ENCODE measurements at regions not wholly inside any gene's neighbourhood (a gene's known extent, or its start where the extent isn't known, plus 50 kb on each side); places are given as distances from the start of the nearest gene placed in this dataset.

DNA sequence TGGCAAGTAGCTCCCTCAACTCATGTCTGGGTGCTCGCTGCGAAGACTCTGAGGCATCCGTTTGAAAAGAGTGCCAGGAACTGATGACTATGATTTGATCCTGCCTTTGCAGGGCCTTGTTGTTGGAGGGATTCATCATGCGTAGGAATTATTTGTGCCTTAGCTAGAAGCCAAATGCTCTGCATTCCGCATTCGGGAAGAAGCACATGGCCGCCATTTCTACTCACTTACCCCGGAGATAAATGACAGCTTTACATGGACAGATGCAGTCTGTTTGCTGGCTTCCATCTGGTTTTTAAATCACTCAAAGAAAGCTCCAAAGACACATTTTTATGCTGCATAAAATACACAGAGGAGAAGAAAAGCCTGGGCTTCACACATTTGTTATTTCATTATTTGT is 363.3 kb upstream of the CDH4 start:
- no peak for FAIRE-seq

DNA sequence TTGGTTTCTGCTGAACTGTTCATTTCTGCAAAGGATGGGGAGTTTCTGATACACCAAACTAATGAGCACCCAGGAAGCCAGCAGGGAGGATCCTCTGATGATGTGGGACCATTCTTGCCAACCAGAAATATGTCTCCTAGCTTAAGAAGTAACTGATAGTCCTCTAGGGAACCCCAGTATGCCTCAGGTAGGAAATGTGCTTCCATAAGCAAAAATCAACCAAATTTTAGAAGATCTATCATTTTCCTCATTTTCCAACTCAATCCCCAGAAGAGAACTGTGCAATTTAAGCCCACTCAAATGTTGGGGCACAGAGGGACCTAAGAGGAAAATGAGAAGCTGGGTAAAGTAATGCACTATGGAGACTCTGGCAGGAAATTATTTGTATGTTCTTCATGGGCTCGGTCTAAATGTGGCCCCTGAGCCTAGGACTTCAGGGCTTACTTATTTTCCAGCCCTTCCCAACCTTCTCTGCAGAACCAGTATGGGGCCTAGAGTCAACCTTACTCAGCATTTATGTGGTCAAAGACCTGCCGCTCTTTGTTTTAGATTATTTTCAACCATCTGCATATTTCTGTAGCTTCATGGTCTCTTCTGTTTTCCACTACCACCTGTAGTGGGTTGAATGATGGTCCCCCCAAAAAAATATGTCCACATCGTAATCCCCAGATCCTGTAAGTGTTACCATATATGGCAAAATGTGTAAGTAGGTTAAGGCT is 359.8 kb upstream of the CDH4 start:
- FAIRE-seq = no peak

DNA sequence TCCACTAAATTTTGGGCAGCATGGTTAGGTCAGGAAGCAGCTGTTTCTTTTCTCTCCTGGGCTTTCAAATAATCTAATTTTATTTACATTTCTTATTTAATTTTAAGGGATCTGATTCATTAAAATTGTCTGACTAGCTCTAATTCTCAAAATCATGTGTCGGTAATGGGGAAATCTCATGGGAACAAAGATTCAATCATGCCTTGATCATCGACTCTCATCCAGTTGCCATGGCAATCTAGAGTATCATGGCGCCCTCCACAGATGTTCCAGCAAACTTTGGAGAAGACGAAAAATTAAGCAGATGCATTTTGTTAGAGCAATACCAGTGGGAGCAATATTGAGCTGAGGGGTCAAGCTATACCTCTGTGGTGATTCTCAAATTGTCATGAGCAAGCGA is 358.0 kb upstream of the CDH4 start:
- FAIRE-seq = no peak

DNA sequence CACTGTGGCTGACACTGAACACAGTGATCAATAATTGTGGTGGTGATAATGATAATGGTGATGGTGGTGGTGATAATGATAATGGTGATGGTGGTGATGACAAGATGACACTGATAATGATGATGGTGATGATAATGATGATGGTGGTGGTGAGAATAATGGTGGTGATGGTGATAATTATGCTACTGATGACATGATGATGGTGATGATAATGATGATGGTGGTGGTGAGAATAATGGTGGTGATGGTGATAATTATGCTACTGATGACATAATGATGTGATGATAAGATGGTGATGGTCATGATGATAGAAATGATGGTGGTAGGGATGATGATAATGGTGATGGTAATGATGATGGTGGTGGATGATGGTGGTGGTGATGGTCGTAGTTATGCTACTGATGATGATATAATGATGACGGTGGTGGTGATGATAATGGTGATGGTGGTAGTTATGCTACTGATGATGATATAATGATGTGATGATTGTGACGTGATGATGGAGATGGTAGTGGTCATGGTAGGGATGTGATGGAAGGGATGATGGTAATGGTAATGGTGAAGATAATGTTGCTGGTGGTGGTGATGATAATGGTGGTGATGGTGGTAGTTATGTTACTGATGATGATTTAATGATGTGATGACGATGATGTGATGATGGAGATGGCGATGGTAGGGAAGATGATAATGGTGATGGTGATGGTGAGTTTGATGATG is 356.5 kb upstream of the CDH4 start:
- FAIRE-seq = no peak

DNA sequence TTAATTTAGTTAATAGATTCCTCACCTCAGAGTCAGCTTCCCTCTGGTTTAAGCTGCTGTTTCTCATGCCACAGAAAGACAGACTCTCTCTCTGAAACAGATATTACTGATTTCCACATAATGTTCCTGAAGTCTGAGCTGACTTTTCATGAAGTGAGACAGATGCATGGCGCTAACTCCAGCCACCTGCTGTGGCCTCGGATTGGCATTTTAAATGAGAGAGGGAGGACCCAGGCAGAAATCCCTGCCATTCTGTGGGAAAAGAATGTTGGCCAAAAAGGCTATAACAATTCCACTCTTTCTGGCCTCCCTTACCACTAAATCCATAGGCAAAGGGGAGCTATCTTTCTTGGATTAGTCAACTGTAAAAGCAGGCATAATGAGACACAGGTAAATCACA is 354.1 kb upstream of the CDH4 start:
- no peak for FAIRE-seq

DNA sequence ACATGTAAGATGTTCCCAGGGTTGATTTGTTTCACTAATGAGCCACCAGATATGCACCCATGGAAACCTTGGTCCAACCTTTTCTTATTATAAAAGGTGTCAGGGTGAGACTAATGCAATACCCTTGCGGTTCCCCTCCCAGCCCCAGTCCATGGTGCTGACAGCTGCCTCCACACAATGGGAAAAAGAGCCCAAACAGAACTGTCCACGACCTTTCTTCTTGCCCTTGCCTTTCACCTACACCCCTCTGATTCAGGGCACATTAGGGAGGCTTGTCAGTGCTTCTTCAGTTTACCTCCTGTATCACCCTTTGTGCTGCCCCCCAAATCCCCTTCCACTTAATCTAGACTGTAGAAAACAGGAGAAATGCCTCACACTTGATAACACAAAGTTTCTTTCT is 352.7 kb upstream of the CDH4 start:
- FAIRE-seq = no peak

DNA sequence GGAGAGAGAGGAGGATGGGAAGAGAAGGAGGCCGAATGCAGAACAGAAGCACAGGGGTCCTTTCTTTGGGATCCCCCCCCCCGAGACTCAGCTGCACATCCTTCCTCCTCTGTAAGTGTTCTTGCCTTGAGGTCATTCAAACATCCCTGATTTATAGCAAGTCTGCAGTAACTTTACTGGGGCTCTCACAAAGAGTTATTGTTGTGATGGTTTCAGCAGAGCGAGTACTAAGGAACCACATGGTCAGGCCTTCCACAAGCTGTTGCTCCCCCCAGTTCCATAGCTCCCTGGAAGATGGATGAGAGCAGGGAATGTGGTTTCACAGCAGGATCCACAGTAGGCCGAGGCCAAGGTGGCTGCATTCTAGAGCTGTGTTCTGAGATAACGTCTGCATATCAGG is 351.4 kb upstream of the CDH4 start:
- no peak for FAIRE-seq

DNA sequence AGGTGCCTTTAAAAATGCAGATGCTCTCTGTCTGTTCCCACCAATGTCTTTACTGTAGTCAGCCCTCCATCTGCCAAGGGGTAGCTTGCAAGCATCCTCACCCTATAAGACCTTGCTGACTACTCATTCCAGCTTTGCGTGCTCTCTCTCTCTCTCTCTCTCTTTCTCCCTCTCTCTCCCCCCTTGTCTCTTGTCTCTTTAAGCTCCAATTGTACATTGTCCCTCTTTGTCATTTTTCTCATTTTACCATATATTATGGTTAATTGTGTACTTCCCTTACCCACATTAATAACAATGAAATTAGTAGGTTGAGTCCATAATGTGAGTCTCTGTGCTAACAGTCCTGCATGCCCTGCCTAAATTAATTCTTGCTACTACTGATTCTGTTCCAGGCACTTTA is 350.2 kb upstream of the CDH4 start:
- no peak for FAIRE-seq

DNA sequence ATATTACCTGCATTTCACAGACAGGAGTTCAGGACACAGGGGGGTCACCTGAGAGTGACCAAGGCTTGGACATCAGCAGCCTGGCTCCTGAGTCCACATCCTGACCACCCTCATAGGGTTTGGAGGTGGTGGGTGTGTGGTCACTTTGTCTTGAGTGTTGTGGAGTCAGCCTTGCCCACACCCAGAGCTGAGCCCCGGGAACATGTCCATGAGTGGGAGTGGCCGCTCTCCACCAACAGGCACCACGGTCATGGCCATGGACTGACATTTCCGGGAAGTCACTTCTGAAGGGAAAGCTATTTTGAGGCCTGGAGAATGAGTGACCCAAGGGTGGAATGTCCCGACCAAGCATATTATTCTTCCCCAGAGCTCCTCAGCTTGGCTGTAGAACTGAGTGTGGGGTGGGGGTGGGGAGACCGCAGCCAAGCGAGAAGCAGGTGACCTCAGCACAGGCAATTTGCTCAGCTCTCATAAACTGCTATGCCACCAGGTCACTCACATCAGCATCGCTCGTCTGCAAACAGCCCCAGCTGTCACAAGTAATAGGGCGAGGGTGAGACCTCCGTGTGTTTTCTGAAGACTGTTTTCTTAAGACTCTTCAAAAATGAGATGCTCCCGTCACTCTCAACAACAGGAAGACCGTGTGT is 348.6 kb upstream of the CDH4 start:
- FAIRE-seq = no peak

DNA sequence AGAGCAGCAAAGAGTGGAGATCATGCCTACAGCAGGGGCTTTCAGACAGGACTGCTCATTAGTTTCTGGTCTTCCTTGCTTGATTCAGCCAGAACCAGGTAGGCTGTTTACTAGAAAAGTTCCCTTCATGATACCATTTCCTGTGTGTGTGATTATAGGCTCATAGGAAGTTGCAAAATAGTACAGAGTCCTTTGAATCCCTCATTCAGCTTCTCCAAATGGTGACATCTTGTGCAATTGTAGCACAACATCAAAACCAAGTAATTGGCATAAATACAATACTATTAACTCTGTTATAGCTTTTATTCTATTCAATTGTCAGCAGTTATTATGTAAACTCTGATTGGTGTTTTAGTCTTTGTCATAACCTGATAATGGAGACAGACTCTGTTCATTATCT is 347.3 kb upstream of the CDH4 start:
- FAIRE-seq = no peak

DNA sequence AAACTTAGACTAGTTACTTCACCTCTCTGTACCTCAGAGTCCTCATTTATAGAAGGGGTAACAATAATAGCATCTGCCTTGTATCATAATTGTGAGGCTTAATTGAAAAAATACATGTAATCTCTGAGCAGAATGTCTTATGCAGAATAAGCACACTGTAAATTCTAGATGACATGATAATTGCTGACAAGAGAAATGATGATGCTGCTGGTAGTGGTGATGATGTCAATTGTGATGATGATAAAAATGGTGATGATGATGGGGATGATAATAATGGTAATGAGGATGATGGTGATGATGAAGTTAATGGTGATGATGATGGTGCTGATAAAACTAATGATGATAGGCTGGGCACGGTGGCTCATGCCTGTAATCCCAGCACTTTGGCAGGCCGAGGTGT is 346.1 kb upstream of the CDH4 start:
- no peak for FAIRE-seq

DNA sequence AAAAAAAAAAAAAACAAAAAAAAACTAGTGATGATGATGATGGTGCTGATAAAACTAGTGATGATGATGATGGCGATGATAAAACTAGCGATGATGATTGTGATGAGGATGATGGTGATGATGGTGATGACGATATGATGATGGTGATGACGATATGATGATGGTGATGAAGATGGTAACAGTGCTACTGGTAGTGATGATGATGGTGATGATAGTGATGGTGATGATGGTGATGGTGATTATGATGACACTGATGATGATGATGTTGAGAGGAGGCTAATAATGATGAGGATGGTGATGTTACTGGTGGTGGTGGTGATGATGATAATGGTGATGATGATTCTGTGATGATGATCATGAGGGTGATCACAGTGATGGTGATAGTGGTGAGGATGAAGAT is 345.5 kb upstream of the CDH4 start:
- no peak for FAIRE-seq

DNA sequence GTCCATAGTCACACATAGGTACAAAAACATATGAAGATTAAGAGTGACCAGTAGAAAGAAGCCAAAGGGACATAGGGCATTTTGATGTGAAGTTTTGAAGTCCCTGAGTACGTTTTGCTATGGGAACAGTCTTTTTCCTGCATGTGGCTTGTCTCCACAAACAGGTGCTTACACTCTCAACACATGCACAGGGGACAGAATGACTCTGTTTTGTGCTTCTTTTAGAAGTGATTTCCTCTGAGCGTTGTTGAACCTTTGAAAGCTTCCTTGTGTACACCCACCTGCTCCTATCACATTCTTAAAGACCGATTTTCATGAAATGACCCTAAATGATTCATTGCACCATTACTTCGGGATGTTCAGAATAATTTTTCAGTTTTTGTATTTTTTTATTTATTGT is 338.8 kb upstream of the CDH4 start:
- no peak for FAIRE-seq

DNA sequence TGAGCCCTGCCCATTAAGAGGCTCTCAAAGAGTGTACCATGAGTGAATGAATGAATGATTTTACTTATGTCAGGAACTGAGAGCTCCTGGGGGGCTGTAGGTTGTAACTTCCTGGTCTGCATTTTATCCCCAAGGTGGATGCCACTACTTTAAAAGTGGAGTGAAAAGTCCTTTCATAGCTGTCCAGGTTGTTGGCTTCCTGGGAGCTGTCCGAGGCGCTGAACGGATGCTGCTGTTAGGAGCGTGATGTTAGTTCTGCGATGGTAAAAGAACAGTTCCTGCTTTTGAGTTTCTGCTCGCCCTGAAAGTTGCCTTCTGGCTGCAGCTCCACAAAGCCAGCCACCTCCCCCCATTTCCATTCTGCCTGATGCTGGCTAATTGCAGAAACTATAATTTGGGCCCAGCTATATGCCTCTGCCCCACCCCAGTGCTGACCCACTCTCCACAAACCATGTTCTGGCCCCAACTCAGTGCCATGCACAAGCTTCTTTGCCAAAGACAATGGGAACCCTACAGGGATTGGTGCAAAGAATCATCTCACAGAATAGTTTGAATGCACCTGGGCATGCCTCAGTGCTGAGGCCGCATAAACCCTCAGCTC is 330.9 kb upstream of the CDH4 start:
- no peak for FAIRE-seq

DNA sequence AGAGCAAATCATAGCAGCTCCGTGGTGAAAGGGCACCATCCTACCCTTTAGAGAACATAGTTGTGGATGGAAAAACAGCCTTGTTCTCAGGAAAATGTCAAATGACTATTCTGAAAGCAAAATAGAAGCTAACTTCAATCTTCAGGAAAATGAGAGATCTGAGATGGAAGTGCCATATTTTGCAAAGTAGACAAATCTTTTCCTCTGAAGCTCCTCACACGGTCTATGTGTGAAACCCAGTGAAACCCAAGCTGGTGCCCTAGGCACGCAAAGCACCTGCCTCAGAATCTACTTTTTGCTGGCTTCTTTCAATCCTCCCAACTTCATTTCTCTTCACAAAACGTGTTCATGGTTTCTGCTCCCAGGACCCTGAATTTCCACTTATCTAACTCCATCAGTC is 325.2 kb upstream of the CDH4 start:
- FAIRE-seq = no peak

DNA sequence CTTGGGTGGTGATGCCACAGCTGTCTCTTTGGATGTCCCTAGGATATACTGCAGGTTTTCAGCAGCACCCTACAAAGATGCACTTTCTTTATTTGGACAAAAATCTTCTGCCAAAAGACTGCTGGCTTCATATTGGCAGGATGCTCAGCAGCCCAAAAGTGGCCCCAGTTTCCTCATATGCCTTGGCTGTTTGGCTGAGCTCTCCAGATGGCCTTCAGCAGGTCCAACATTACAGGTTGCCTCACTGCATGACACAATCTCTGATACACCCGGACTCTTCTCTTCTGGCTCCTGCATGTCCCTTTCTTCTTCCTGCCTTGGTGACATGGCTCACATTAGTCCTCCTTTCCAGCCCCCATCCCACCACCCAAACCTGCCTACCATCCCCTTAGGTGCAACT is 323.7 kb upstream of the CDH4 start:
- FAIRE-seq = no peak

DNA sequence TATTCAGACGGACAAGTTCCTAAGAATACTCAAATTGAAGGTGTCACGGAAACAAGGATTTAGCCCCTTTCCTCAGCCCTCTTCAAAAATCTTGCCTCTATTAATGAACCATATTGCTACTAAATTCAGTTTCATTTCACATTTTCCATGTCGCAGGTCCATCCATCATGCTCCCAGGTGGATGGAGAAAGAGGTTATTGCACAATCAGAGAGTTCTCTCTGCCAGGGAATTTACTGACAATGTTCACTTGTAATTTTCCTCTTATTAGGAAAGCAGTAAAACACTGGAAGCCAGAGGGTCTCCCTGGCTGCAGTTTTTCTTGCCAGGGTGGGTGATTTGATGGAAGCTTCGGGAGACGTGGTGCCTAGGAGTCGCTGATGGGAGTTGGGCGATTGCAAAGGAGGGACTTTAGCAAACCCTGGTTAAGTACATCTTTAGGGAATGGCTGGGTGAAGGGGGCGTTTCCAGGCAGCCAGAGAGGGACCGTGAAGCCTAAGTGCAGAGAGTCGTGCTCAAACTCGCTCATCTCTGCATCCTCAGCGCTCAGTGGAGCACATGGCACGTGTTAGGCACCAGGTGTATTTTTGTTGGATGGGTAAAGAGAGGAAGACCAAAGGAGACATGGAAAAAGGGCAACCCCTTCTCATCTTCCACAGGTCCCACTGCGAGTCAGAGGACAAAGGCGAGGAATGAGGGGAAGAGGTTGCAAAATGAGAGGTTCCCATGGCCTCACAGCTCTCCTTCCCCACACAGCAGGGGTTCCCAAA is 321.9 kb upstream of the CDH4 start:
- no peak for FAIRE-seq

DNA sequence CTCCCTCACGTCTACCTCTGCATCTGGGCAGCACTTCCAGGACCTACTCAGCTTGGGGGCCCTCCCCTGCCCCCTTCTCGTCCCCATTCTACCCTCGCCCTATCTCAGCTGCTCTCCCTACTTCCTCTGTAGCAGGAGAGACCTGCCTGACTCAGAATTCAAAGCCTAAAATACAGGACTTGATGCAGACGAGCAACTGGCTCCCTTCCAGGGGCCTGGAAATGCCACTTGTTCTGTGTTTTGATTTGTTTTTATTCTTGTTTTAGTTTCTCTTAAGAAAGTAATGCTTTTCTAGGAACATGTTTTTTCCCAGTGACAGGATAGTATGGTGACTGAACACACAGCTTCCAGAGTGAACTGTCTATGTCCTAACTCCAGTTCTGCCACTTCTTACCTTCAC is 320.4 kb upstream of the CDH4 start:
- FAIRE-seq = no peak

DNA sequence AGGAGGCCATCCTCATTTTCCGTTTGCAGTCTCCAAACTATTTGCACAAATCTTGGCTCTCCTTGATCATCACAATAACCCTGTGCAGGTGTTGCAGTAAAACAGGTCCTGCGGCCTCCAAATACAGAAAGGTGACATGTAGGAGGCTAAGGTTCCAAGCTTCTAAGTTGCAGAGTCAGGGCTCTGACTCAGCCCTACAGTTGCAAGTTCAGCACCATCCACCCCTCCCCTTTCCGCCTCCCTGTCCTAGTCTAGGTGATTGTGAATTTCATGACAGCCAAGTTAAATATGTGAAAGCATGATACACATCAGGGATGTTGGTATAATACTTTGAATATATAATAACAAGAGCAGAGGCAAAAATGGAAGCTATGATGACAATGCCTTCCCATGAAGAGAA is 317.3 kb upstream of the CDH4 start:
- FAIRE-seq = no peak

DNA sequence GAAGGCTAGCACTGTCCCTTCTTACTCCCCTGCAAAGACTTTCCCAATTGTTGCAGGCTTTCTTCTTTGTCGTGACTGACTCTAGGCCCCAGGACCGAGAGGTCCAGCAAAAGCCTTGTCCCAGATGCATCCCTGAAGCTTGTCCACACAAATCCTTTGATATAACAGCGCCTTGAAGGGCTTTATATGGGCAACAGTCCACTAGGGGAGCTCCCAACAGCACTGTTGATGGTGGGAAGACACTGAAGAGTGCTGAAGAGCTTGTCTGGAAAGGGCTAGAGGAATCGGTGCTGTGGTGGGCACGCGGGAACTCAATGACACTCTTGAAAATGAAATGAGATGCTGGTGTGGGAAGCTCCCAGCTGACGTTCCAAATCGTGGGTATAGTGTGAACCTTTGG is 316.1 kb upstream of the CDH4 start:
- FAIRE-seq = no peak

DNA sequence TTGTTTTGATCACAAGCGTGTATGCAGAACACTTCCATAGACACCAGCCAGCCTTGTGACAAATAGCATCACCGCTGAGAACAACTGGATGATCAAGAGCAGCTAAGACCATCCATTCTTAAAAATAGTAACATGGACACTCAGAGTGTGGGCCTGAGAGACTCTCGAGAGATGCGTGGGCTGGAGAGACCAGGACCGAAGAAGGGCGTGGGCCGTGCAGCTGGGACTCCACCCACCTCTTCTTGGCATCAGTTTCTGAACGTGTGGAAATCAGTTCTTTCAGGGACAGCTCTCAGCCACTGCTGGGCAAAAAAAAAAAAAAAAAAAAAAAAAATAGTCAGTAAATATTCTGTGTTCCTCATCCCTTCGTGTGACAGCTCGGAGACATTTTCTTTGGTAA is 314.5 kb upstream of the CDH4 start:
- FAIRE-seq = no peak

DNA sequence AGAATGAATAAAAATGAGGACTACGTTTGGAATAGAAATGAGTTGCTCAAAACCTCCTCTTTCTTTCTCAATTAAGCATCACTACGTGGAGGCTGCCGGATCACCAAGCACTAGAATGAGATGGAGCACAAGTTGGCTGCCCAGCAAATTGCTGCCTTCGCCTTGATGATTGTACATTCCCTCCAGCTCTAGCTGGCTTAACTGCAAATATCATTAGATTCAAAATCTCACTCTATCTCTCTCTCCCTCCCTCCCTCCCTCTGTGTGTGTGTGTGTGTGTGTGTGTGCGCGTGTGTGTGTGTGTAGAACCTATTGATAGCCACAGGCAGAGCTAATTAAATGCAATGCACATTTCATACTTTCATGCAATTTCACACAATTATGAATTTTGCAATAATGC is 310.7 kb upstream of the CDH4 start:
- FAIRE-seq = no peak

DNA sequence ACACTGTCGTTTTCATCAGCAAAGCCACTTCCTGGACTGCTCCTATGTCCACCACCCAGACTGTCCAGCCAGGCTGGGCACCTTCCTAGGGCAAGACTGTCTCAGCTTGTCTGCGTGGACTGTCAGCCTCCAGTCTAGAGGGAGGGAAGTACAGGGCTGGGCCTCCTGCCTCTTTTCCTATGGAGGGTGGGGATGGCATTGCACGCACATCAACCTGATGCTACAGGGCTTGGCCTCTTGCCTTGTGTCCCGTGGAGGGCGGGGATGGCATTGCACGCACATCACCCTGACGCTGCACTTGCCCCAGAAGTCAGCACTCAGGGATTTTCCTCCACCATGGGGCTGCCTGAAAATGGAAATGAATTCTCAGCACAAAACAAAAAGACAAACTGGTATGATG is 304.2 kb upstream of the CDH4 start:
- no peak for FAIRE-seq

Measured in islet of Langerhans (tissue), 1 donor.